ENCODE measurements at regions not wholly inside any gene's neighbourhood (a gene's known extent, or its start where the extent isn't known, plus 50 kb on each side); places are given as distances from the start of the nearest gene placed in this dataset.
"Not testable (repeated sequence)": the region's sequence is repeated elsewhere in the genome, so short reads cannot be mapped to it uniquely, and the experiment has no call there.

DNA sequence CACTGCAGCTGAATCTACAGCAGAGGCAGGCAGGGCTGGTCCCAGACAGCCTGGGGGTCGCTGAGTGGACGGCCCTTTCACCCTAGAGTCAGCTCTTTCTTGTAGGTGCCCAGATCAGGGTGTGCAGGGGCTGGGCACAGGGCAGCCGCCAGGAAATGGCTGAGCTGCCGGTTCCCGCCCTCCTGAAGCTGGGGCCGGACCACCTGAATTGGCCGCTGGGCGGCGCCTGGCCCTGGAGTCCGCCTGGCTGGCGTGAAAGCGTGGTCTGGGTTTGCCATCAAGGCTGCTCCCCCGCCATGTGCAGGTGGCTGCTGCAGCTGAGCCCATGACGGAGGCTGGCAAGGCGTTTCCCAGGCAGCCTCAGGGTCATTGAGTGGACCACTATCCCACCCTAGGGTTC, 85.7 kb downstream of the POTEM start:
- not testable (repeated sequence) for H3K36me3 ChIP-seq; DNase-seq; H3K9me3 ChIP-seq (replicated peaks); H3K27ac ChIP-seq; H3K27me3 ChIP-seq; H3K4me3 ChIP-seq; H3K4me1 ChIP-seq

DNA sequence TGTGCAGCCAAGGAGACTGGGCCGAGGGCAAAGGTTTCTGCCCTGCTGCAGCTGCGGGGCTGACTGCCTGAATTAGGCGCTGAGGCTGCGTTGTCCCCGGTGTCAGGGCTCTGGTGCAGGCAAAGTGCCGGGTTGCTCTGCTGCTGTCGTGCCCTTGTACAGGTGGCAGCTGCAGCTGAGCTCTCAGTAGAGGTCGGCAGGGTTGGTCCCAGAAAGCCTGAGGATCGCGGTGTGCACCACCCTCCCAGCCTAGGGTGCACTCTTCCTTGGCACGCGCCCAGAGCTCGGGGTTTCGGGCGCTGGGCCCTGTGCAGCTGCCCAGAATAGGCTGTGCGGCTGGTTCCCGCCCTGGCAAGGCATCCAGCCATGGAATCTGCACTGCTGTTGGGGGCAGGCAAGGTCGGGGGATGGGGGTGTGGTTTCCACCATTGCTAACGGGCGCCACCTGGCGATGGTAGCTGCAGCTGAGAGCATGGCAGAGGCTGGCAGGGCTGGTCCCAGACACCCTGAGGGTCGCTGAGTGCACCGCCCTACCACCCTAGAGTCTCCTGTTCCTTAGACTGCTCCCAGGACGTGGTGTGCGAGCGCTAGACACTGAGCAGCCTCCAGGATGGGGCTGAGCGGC, 86.3 kb downstream of the POTEM start:
- H3K27me3 ChIP-seq; H3K4me1 ChIP-seq; H3K36me3 ChIP-seq; H3K4me3 ChIP-seq; H3K27ac ChIP-seq; H3K9me3 ChIP-seq (replicated peaks); DNase-seq: not testable (repeated sequence)

DNA sequence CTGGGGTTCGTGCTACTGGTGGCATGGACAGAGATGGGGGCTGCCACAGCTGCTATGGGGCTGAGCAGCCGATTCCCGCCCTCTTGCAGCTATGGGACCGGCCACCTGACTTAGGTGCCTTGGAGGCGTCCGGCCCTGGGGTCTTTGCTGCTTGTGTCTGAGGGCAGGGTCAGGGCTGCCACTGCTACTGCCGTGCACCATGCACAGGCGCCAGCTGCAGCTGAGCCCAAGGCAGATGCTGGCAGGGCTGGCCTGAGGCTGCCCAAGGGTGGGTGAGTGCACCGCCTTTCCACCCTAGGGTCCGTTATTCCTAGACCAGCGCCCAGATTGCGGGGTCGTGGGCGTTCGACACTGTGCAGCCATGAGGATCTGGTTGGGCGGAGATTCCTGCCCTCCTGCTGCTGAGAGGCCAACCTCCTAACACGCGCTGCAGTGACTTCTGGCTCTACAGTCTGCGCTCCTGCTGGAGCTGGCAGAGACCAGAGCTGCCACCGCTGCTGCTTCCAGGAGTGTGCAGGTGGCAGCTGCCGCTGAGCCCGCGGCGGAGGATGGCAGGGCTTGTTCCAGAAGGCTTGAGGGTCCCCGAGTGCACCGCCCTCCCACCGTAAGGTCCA, 87.0 kb downstream of the POTEM start:
- not testable (repeated sequence) for H3K4me3 ChIP-seq; H3K27ac ChIP-seq; H3K4me1 ChIP-seq; H3K27me3 ChIP-seq; H3K9me3 ChIP-seq (replicated peaks); DNase-seq; H3K36me3 ChIP-seq

DNA sequence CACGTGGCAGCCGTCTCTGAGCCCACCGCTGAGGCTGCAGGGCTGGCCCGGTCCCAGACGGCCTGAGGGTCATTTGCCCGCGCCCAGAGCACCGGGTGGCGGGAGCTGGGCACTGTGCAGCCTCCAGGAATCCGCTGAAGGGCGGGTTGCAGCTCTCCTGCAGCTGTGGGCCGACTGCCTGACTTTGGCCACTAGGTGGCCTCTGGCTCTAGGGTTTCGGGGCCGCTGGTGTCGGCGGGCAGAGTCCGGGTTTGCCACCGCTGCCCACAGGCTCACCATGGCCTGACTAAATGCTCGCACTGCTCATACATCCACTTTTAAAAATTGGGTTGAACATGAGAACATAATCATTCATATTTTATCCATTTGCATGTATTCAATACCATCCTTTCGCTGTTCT, 87.7 kb downstream of the POTEM start:
- not testable (repeated sequence) for H3K4me1 ChIP-seq; H3K36me3 ChIP-seq; DNase-seq; H3K9me3 ChIP-seq (replicated peaks); H3K4me3 ChIP-seq; H3K27me3 ChIP-seq; H3K27ac ChIP-seq

DNA sequence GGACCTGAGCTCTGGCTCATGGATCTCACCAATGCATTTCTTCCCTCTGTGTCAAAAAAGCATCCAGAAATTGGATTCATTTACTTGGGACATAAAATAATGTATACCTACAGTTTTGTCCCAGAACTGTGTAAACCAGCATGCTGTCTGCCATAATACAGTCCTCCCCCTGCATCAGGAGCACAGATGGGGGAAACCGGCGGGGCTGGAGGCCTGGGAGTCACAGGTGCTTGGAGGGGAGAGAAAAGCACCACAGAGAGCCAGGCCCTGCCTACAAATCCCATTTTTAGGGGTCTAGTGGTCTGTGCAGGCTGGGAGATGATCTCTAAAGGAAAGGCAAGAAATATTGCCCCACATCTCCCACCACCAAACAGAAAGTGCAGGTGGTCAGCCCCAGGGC, 91.8 kb downstream of the POTEM start:
- not testable (repeated sequence) for H3K4me1 ChIP-seq; H3K27me3 ChIP-seq; H3K27ac ChIP-seq; H3K9me3 ChIP-seq (replicated peaks); H3K36me3 ChIP-seq; DNase-seq; H3K4me3 ChIP-seq

DNA sequence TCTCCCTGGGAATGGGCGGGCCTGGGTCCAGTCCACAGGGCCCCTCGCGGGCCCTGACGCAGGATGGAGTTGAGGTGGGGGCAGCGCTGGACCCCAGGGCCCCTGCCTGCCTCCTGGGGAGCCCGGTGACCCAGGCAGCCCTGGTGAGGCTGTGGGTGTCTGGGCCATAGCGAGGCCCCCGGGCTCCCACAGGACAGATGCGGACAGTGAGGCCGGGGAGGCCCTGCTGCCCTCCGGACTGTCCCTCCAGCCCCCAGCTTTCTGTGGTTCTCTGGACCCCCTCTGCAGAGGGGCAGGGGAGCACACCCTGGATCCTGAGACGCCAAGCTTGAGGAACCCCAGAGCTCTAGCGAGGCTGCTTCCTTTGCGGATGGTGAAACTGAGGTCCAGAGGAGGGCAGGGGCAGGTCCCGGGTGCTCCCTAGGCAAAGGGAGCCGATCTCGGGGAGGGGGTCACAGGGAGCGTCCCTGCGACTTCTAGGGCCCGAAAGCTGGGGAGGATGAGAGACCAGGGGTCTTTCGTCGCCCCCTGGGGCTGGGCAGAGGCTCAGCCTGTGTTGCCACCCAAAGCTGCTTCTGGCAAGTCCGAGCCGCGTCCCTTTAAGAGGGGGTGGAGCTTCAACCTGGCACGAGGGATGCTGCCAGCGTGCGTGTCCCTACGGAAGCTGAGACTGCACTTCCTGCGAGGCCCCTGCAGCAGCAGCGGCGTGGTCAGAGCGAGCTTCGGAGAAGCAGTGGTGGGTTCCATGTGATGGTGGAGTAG, 94.6 kb downstream of the POTEM start:
- H3K27me3 ChIP-seq, H3K4me1 ChIP-seq: not testable (repeated sequence)

DNA sequence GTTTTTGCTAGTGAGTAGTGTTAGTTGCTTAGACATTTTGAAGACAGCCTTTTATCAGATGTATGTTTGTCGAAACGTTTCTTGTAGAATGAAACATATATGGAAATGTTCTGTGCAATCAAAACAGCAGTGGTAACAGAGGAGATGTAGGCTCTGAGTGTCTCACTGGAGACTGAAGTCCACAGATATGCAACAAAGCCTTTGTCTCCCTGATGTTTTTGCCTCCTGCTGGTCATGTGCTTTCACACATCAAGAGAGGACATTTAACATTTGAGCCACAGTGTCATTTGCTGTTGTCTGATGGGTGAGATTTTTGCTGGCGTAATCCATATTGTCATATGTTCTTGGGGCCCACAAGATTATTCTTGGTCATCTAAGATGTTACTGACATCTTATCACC, 101.7 kb downstream of the POTEM start:
- H3K27ac ChIP-seq; H3K4me3 ChIP-seq; DNase-seq; H3K27me3 ChIP-seq; H3K36me3 ChIP-seq; H3K9me3 ChIP-seq (replicated peaks); H3K4me1 ChIP-seq: not testable (repeated sequence)

More for the DNA sequence above, 94.6 kb downstream of the POTEM start:
- H3K27ac ChIP-seq; H3K36me3 ChIP-seq; DNase-seq; H3K9me3 ChIP-seq (replicated peaks); H3K4me3 ChIP-seq: not testable (repeated sequence)

DNA sequence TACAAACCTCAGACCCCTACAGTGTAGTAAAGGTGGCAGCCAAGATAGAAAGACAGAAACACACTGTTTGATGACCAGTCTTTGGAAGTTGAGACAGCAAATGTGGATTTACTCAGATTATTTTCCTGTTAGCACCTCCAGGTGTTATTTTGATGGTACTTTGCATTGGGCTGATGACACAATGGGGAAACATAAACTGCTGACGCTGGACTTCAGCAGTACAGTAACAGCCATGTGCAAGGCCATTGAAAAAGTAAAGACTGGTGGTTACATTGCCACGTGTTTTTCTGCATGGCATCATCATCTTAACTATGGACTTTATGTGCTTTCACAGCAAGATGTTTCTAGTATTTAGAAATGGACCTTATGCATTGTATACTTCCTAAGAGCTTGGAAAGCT, 105.3 kb downstream of the POTEM start:
- H3K9me3 ChIP-seq (replicated peaks); H3K36me3 ChIP-seq; H3K27me3 ChIP-seq; H3K4me3 ChIP-seq; DNase-seq; H3K27ac ChIP-seq; H3K4me1 ChIP-seq: not testable (repeated sequence)

DNA sequence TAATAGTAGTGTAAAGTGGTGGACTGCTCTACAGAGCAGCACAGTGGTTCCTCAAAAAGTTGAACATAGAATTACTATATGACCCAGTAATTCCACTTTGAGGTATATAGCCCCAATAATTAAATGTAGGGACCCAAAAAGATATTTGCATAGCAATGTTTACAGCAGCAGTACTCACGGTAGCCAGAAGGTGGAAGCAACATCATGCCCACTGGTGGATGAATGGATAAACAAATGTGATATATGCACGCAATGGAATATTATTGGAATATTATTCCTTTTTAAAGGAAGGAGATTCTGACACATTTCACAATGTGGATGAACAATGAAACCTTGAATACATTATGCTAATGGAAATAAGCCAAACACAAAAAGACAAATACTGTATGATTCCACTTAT, 121.4 kb downstream of the POTEM start:
- not testable (repeated sequence) for H3K36me3 ChIP-seq; H3K4me1 ChIP-seq; H3K4me3 ChIP-seq; H3K9me3 ChIP-seq (replicated peaks); H3K27me3 ChIP-seq; H3K27ac ChIP-seq
- DNase-seq, result peak in 1 of 2 experiments; percentile 1

DNA sequence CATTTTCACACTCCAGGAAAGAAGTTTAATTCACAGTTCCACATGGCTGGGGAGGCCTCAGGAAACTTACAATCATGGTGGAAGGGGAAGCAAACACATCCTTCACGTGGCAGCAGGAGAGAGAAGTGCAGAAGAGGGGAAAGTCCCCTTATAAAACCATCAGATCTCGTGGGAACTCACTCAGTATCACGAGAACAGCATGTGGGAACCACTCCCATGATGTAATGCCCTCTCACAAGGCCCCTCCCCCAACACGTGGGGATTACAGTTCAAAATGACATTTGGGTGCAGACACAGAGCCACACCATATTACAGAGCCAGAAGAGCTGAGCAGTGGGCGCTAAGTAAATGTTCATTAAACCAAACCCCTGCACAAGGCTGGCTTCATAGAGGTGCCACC, 126.0 kb downstream of the POTEM start:
- not testable (repeated sequence) for H3K9me3 ChIP-seq (replicated peaks); DNase-seq; H3K4me3 ChIP-seq; H3K36me3 ChIP-seq; H3K27ac ChIP-seq; H3K4me1 ChIP-seq; H3K27me3 ChIP-seq

DNA sequence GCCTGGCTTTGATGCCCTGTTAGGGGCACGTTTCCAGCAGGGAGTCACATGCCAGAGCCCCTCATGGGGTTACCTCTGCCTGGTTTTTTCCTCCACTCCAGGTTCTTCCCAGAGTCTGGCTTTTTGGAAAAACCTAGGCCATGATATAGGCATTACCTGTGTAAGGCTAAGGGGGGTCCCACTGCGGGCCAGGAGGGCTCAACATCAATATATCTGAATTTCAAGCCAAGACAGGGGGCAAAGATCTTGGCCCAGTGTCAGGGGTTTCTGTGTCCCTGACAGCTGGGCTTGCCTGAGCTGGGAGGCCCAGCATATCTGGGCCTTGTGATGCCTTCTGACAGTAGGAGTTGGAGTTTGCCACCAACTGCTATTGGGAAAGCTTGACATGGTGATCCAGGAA, 127.5 kb downstream of the POTEM start:
- not testable (repeated sequence) for H3K36me3 ChIP-seq; H3K4me1 ChIP-seq; H3K27ac ChIP-seq; H3K27me3 ChIP-seq; H3K9me3 ChIP-seq (replicated peaks); DNase-seq; H3K4me3 ChIP-seq

DNA sequence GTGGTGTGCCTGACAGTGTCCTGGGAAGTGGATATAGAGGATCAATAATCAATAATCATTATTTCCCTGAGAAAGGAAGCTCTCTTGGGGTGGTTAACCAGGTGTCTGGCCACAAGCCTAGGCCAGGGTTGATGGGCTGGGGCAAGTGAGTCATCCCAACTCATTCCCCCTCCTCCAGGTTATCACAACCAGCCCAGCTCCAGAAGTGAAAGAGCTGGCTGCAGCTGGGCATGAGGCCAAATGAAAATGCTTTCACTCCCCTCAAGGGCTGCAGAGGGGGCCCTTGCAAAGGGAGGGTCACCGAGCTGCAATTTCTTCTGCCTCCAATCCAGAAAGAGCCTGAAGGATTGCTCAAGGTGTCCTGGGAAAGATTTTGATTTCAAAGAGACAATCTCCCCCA, 127.9 kb downstream of the POTEM start:
- not testable (repeated sequence) for H3K27ac ChIP-seq, DNase-seq

DNA sequence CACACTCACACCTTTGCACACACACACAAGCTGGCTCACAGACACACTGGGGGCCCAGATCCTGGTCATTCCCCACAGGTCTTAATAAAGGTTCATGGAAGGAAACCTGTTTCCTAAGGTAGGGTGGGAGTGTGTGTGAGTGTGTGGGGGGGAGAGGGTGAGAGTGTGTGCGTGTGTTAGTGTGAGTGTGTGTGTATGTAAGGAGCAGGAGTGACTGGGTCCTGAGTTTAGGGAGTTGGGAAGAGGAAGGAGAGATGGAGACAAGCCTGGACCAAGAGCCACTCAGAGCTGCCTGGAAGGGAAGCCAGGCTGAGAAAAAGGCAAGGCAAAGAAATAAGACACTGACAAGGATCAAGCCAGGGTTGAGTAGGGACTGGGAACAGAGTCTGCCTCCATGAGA, 129.2 kb downstream of the POTEM start:
- H3K9me3 ChIP-seq (replicated peaks); H3K4me3 ChIP-seq; H3K27ac ChIP-seq; H3K4me1 ChIP-seq; H3K27me3 ChIP-seq; DNase-seq; H3K36me3 ChIP-seq: not testable (repeated sequence)

More for the DNA sequence above, 127.9 kb downstream of the POTEM start:
- H3K9me3 ChIP-seq (replicated peaks); H3K36me3 ChIP-seq; H3K27me3 ChIP-seq; H3K4me1 ChIP-seq; H3K4me3 ChIP-seq: not testable (repeated sequence)

DNA sequence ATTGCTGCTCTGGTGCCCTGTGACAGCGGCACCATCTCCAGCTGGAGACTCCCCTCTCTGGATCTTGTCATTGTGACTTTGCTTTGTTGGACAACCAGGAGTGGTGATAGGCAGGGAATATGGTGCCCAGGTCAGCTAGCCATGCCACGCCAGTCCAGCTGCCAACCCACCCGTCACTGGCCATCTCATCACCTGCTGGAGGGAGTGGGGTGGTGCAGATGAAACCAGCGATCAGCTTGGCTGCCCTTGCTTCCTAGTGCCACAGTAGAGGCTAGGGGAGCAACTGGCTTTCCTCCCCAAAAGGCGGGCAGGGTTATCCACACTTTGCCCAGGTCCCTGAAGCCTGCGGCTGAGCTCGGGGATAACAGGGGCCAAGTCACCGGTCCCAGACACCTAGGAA, 129.6 kb downstream of the POTEM start:
- DNase-seq; H3K9me3 ChIP-seq (replicated peaks); H3K27ac ChIP-seq; H3K4me3 ChIP-seq; H3K4me1 ChIP-seq; H3K36me3 ChIP-seq; H3K27me3 ChIP-seq: not testable (repeated sequence)

DNA sequence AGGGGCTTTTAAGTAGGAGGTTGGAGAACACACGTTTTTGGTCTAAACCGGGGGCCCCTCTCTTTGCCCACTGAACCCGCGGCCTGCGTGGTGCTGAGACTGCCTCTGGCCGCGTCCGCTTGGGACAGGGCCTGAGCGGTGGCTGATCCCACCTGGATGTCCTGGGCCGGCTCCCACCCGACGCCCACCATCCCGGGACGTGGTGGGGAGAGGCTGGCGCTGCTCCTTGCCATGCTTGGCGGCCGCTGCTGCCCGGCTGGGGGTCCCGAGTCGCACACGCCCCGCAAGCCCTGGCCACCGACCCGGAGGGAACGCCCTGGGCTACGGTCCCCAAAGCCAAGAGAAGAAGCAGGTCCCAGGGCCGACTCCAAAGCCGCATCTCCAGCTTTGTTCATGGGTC, 130.1 kb downstream of the POTEM start:
- H3K27ac ChIP-seq; H3K36me3 ChIP-seq; H3K9me3 ChIP-seq (replicated peaks); H3K27me3 ChIP-seq; H3K4me1 ChIP-seq; H3K4me3 ChIP-seq; DNase-seq: not testable (repeated sequence)

DNA sequence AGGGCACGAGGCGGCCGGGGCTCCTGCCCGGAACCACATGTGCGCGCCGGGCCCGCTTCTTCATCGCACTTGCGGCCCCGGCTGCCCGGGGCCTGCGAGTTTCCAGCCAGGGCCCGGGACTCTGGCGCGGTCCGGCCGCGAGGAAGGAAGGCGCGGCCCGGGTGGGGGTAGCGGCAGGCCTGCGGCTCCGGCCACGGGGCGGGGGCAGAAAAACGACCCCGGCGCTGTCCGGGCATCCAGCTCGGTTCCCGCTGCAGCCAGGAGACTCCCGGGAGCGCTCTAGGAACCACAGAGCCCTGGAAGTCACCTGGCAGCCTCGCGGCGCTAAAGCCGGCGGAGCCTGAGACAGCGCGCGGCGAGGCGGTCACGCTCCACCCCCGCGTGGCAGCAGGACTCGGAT, 130.5 kb downstream of the POTEM start:
- not testable (repeated sequence) for H3K4me3 ChIP-seq; H3K36me3 ChIP-seq; H3K4me1 ChIP-seq; DNase-seq; H3K9me3 ChIP-seq (replicated peaks); H3K27ac ChIP-seq; H3K27me3 ChIP-seq
